CD4-positive, alpha-beta T cell treated with Interleukin-4 for 1 hour (primary cell): ENCODE measurements at regions not wholly inside any gene's neighbourhood (a gene's known extent, or its start where the extent isn't known, plus 50 kb on each side); places are given as distances from the start of the nearest gene placed in this dataset.
"Not testable (repeated sequence)": the region's sequence is repeated elsewhere in the genome, so short reads cannot be mapped to it uniquely, and the experiment has no call there.

Experiments used
- DNase-seq, 2 donors: peaks; one replicate each; pipeline ENCODE4 v3.0.0-alpha.2; 2020 to 2022

DNA sequence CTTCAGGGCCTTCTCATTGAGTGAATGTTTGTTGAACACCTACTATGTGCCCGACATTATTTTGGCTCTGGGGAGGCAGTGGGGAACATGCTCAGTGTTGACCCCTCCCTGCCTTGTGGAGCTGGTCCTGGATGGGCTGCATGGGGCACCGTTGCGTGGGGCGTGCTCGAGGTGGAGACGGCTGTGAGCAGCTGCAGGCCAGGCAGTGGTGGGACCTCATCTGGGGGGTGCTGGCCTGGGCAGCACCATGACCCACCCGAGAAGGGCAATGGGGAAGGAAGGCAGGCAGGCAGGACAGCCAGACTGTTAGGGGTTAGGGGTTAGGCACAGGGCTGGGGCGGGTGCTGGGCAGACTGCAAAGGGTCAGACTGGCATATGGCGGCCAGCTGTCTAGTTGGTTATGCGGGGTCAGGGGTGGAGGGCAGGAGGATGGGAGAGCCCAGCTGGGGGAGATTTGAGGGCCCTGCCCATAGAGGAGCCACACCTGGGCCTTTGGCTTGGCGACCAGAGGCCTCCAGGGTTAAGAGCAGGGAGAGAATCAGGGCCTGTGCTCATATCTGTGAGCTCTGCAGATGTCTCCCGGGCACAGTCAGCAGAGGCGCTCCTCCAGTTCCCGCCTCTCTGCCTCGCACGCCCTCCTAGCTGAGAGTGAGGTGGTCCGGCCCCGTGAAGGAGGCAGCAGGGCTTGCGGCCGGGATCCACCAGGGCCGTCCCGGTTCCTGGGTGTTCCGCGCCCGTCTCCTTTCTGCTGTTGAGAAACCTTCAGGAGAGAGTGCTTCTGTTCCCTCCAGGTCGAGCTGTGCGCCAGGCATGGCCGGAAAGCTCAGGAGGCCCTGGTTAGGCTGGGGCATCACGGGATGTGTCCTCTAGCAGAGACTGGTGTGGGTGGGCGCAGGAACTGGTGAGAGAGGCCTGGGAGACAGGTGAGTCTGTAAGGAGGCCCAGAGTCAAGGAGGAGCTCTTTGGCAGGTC is 73.3 kb downstream of the RGS12 start:
- DNase-seq = no peak

DNA sequence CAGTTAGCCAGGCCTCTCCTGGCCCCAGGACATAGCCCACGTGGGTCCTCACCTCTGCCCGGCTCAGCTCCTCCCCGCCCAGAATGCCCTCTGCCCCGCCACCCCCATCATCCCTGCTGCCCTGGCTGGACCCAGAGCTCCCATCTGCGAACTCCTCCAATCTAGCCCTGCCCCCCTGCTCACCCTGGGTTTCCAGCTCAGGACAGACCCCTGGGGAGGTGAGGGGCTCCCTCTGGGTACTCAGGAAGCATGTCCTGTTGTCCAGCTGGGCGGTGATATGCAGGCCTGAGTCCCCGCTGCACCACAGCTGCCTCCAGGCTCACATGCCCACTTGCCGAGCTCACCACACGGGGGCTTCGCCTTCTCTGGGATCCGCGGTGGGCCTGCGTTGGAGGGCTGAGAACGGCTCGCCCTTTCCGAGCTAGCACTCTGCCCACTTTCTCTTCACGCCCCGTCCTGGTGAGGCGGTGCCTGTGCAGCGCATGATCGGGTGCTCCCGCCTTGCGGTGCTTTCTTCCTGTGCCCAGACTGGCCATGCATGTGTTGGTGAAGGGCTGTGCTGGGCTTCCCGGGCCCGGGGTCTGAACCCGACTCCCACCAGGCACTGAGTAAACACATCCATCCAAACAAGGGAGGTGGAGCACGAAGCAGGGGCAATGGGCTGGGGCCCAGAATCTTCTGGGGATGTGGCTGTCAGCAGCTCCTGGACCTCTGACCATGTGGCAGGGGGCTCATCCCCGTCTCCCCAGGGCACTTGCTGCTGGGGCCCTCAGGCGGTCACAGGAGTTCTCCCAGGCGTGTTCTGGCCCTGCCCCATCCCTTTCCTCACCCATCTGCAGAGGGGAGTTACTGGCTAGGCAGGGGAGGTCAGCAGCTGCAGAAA is 74.3 kb downstream of the RGS12 start:
- DNase-seq = no peak

DNA sequence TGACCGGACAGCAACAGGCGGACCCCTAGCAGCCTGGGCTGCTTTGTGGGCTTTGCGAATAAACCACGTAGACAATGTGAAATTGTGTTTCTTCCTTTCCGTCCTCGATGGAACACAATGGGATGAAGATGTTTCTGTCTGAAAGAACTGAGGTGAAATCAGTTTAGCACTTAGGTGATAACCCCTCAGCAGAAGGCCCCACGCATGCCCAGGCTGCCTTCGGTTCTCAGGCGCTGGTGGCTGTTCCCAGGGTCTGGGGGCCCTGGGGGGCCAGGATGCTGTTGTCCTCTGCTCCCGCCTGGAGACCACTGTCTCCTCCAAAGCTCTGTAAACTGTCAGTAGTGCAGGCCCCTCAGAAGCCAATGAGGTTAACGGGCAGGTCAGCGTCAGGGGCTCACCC is 73.9 kb upstream of the HGFAC start:
- DNase-seq = no peak

DNA sequence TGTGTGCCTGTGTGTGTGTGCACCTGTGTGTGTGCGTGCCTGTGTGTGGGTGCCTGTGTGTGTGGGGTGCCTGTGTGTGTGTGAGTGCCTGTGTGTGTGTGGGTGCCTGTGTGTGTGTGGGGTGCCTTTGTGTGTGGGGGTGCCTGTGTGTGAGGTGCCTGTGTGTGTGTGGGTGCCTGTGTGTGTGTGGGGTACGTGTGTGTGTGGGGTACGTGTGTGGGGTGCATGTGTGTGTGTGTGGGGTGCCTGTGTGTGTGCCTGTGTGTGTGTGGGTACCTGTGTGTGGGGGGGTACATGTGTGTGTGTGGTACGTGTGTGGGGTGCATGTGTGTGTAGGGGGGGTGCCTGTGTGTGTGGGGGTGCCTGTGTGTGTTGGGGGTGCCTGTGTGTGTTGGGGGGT is 73.4 kb upstream of the HGFAC start:
- DNase-seq = no peak

DNA sequence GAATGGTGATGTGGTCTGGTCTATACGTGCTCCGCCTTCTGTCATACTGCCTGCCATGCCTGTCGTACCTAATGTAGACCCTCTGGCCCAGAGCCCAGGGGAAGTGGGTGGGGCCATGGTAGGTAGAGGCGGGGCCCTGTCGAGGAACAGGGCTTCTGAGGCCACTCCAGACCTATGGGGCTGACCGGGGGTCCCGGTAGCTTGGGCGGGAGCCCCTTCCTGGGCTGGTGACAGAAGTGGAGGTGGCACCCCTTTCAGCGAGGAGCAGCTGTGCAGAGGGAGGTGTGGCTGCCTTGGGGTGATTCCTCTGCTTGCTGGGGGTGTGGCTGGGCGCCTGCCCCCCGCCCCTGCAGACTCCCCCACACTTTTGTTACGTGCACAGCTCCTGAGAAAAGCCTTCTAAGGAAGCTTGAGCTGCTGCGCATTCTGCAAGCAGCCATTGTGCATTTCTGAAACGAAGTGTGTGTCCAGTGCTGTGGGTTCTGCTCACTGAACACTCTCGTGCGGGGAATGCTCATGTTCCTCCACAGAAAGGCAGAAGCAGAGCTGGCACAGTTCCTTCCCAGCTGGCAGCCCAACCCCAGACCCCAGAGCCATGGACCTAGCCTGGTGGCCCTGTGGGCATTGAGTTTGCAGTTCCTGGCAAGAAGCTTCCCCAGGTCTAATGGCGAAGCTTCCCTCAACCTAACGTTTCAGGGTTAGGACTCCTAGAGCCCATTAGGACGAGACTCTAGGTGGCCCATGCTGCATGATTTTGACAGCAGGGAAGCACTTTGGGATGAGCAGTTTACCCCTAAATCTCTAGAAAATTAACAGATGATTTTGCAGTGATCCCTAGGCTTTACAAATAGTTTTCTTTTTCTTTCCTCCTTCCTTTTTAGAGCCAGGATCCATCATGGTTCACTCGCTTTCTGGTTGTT is 72.7 kb upstream of the HGFAC start:
- DNase-seq = no peak

DNA sequence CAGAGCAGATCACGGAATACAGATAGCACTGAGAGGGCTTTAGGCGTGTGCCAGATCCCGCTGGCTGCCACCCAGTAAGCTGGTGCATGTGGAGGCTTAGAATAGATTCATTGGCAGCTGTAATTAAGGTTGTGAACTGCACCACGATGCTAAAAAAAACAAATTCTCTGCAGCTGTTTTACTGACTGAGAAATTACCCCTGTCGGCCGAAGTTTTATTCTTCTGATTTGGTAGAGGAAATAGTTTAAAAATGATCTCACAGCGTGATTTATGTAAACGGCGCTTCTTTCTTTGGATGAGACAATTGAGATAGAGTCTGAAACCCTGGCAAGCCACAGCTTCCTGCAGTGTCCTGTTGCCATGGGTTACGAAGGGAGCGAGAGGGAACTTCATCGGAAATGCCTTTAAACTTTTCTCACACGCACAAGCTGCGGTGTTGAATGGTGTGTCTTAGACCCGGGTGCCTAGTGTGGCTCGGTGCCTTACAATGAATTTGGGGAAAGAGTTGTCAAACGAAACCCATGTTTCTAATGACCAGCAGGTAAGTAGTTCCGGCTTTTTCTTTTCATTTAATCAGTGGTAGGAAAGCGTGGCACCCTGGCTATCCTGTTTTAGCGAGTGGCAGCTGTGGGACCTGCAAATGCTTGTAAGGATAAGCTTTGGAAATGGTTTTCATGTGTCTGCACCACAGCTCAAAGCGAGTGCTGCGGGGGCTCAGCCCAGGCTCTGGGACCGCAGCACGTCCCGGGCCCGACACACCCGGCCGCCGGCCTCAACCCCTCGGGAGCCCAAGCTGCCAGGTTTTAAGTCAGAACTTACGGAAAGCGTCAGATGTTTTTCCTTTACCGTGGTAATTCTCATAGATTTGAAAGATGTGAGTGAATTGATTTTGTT is 71.7 kb upstream of the HGFAC start:
- DNase-seq = peak; percentile 60 to 67

DNA sequence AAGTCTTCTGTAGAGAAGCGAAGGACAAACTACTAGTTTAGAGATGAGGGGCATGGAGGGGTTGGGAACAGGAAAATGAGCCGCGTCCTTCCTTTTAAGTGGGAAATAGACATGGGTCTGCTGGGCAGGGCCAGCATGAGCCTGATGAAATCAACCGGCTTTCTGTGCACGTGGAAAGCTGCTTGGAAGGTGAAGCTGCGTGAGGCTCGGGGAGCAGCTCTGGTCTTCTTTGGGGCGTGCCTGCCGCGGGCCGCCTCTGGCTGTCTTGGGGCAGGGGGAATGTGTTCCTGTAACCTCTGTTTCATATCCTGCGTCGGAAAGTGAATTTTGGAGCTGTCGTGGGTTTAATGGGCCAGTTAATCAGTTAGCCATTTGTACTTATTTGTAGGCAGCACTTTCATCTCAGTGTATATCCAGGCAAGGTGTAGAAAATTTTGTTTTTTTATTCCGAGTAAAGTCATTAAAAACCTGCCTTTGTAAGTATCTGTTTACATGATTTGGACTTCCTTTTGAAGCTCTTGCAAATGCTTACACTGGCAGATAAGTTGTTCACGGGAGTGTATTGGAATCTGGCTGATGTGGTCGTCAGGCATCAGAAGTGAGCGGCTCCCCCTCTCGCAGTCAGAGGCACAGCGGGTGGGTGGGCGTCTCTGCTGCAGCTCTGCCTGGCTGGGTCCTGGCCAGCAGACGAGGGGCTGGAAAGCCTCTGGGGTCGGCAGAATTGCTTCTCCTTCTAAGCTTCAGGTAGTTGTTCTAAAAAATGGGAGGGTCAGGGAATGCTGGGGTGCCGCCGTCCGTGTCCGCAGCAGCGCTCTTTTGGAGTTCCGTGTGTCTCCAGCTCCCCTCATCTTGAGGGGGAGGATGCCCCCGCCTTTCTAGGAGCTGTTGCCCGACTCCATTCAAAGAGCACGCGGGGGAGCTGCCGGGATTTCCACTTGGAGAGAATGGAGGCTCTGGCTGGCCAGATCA is 70.5 kb upstream of the HGFAC start:
- DNase-seq = no peak

DNA sequence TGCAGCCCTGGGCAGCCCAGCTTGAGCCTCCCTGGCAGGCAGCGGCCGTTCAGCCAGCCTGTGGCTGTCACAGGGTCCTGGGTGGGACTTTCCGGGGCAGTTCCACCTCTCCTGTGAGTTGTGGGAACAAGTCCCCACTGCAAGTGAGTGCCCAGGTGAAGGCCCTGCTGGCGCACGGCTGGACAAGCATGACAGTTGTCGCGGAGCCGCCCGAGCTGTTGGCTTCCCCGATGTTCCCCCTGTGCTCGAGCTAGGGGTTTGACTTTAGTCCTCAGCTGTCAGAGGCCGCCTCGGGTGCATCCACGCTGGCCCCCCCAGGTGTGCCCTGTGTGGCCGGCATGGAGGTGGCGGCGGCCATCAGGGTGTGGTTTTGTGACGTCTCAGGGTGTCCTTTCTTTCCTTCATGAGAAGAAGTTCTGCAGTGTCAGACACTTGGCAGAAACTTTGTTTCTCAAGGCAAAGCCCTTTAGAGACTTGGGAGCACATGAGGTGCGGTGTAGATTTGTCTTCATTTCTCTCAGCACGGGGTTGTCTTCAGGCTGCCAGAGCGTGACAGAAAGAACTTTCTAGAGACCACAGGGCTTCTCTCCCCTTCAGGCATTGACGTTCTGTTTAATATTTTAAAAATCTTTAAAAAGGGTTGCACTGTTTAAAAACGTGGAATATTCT is 69.4 kb upstream of the HGFAC start:
- DNase-seq = no peak

DNA sequence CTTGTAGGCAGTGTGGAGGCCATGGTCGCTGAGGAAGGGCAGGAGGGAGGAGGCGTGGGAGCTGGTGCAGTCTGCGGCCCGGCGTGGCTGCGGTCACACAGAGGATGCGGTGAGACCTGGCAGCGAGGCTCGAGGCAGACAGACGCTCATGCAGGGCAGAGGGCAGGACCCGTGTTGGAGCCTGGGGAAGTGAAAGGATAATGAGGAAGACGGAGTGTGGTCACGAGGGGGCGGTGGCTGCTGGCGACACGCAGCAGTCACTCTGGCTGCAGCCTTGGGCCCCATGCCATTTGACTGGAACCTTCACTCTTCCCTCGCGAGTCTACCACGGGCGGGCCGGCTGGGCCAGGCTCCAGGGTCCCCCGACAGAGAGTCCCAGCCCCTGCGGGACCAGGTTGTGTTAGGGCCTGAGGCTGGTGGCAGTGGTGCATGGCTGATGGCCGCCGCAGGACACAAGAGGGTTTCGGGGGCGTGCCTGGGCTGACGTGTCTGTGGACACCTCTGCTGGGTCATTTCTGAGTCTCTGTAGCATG is 68.8 kb upstream of the HGFAC start:
- DNase-seq = peak; percentile 33 to 77

DNA sequence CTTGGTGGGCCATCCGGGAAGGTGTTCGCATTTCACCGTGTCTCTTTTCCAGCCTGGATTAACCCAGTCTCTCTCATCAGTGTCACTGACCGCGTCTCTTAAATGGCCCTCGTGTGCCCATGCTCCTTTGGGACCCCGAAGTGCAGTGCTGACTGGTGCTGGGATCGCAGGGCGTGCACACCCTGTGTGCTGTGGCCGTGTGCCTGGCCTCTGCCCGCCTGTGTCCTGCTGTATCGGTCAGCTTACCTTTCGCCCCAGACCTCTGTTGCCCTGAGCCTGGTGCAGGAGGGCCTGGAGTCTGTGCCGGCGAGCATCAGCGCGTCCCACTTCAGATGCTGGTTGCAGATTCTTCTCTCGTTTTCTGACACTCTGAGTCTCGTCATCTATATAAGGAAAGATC is 68.3 kb upstream of the HGFAC start:
- no peak for DNase-seq

DNA sequence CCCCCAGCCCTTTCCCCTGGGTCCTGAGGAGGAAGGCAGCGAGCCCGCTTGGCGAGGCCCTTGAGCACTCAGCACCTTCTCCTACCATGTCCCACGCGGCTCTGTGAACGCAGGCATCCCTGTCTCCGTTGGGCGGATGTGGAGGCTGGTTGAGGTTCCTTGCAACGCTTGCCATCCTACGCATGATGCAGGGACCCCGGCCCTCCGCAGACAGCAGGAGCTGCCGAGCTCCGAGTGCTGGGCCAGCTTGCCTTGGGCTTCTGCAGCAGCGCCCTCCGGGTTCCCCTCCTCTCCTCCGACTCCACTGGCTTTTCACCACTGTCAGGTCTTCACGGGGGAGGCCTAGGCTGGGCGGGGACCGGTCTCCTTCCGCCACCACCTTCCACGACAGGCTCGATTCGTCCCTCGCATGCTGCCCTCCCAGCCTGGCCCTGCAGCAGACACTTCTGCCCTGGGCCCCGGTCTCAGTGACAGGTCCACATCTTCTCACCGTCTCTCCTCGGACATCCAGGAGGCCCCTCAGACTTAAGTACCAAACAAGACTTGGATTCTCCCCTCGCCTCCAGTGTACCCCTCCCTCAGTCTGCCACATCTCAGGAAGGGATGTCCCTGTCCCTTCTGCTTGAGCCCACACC is 67.6 kb upstream of the HGFAC start:
- DNase-seq = no peak

DNA sequence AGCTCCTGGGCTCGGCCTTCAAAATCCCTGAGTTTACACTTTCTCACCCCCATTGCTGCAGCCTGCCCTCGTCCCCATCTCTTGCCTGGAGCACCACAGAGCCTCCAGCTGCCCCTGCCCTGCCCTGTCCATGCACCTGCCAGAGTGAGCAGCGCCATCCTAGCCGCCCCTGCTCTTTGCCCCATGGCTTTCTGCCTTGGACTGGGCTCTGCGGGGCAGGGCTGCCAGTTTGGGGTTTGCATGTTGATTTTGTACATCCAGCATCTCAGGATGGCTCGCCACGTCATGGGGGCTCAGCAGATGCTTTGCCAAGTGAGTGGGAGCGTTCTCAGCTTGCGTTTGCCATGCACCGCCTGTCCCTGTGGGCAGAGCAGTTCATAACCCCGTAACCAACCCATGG is 67.1 kb upstream of the HGFAC start:
- DNase-seq = no peak

DNA sequence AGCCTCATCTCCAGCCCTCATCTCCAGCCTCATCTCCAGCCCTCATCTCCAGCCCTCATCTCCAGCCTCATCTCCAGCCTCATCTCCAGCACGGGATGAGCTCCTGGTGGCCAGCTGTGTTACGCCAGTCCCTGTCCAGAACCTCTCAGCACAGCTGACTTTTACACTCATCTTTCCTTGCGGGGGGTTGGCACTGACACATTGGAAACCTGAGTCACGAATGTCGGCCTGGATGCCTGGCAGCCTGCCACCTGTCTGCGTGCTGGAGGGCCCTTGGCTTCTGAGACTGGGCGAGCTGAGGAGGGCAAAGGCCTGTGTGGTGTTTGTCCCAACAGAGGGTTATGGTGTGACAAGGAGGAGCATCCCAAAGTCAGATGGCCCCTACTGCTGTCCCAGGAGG is 66.1 kb upstream of the HGFAC start:
- no peak for DNase-seq

DNA sequence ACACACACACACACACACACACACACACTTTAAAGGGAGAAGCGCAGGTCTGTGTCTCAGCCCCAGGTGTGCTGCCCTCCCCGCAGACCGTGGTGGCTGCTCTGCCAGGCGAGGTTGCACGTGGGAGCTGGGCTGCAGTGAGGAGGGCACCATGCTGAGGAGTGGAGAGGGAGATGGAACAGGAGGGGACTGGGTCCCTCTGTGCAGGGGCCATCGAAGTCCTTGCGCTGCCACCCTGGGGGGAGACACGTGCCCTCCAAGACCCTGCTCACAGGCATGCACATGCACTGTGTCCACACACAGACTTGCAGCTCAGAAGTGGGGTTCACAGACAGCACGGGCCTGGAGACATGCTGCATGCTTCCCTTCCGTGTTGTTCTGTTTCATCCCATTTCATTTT is 65.5 kb upstream of the HGFAC start:
- DNase-seq = no peak

DNA sequence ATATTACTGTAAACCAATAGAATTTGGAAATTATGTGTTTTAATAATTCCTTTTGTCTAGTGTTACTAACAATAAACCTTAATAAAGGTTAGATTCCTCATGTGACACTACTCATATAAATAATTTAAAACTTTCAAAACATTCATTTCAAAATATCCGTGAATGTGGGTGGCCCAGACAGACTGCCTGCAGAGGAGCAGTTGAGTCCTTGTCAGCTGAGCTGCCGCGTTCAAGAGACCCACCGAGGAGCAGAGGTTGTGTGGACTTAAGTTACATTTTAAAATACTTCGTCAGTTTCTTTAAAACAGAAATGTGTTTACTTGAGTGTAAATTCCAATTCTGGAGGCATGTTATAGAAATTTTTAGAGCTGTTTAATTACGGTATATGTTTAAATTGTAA is 64.2 kb upstream of the HGFAC start:
- no peak for DNase-seq

DNA sequence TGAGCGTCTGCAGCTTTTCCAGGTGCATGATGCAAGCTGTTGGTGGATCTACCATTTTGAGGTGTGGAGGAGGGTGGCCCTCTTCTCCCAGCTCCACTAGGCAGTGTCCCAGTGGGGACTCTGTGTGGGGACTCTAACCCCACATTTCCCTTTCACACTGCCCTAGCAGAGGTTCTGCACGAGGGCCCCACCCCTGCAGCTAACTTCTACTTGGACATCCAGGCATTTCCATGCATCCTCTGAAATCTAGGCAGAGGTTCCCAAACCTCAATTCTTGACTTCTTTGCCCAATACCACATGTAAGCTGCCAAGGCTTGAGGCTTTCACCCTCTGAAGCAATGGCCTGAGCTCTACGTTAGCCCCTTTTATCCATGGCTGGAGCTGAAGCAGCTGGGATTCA is 61.4 kb upstream of the HGFAC start:
- DNase-seq = not testable (repeated sequence)

DNA sequence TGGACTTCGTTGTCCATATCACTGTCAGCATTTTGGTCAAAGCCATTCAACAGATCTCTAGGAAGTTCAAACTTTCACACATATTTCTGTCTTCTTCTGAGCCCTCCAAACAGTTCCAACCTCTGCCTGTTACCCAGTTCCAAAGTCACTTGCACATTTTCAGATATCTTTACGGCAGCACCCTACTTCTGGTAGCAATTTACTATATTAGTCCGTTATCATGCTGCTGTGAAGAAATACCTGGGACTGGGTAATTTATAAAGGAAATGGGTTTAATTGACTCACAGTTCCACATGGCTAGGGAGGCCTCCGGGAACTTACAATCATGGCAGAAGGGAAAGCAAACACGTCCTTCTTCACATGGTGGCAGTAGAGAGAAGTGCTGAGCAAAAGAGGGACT is 60.6 kb upstream of the HGFAC start:
- DNase-seq = not testable (repeated sequence)

DNA sequence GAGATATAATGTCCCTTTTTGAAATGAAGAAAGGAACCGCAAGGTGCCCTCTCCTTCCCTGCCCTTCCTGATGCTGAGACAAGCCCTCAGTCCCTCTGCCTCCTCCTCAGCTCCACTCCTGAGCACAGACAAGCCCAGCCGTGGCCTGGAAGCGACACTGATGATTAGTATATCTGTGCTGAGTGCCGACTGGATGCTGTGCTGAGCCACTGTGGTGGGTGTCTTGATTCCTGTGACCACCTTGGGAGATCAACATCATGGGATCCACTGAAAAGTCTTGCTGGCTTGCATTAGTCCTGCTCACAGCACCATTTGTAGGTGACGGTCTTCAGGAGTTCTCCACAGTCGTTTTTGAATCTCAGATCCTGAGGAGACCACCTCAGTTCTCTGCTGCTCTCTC is 59.5 kb upstream of the HGFAC start:
- DNase-seq = no peak

DNA sequence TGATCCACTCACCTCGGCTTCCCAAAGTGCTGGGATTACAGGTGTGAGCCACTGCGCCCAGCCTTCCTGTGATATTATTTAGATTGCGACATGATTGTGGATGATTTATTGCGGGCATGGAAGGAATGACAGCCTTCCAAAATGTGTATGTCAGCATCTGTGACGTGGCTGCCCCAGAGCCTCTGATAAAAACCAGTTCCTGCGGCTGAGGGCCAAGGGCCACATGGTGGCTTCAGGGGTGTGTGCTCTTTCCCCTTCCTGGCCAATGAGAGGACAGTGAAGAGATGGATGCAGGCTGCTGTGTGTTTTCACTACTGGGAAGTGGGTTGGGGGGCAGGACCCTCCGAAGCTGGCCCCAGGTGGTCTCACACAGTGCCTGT is 57.4 kb upstream of the HGFAC start:
- no peak for DNase-seq
